Fibroblast of lung (primary cell): ENCODE measurements at regions not wholly inside any gene's neighbourhood (a gene's known extent, or its start where the extent isn't known, plus 50 kb on each side); places are given as distances from the start of the nearest gene placed in this dataset.

ENCODE experiments used
- EZH2 ChIP-seq: IDR thresholded peaks from 2 replicates; pipeline ENCODE4 v1.5.1; 2012; ENCODE audit warnings: low read length, control low read depth, mild to moderate bottlenecking; ENCODE audit errors: missing control alignments
- TF ChIP-seq, protein P1 (sequence below), 2 donors: IDR thresholded peaks in 1 of 2; conservative IDR thresholded peaks in 1 of 2; 1 replicate in 1 of 2; 2 replicates in 1 of 2; pipeline ENCODE4 v1.5.1; 2011 to 2012; ENCODE audit warnings: low read length in 2 of 2, control low read depth in 1 of 2, inconsistent platforms in 1 of 2, low read depth in 1 of 2, mild to moderate bottlenecking in 1 of 2

DNA sequence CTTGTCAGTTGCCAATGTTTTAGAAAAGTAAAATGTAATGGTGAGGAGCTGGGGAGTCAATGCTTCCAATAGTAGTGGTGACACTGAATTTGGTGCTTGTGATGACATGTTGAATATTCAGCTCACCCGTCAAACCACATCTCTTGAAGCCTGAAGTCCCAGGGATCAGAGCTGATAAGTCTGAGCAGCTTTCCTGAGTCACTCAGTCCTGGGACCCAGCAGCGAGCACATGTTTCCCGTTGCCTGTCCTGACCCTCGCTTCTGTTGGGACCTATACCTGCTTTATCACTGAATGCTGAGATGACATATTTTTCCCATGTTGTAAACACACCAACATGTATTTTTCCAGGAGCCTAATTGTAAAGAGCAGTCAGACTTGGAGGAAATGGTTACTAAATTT, 693.6 kb downstream of the QKI start:
- TF ChIP-seq, protein P1, sequence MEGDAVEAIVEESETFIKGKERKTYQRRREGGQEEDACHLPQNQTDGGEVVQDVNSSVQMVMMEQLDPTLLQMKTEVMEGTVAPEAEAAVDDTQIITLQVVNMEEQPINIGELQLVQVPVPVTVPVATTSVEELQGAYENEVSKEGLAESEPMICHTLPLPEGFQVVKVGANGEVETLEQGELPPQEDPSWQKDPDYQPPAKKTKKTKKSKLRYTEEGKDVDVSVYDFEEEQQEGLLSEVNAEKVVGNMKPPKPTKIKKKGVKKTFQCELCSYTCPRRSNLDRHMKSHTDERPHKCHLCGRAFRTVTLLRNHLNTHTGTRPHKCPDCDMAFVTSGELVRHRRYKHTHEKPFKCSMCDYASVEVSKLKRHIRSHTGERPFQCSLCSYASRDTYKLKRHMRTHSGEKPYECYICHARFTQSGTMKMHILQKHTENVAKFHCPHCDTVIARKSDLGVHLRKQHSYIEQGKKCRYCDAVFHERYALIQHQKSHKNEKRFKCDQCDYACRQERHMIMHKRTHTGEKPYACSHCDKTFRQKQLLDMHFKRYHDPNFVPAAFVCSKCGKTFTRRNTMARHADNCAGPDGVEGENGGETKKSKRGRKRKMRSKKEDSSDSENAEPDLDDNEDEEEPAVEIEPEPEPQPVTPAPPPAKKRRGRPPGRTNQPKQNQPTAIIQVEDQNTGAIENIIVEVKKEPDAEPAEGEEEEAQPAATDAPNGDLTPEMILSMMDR (conservative IDR thresholded peaks at IDR 0.05 in 1 of 2, IDR thresholded peaks at IDR 0.05 in 1 of 2; ENCODE audit: low read depth in 1 of 2, low read length in 2 of 2) = no peak
- no peak for TF ChIP-seq EZH2
